Tibial artery (tissue), 4 donors: ENCODE measurements at regions not wholly inside any gene's neighbourhood (a gene's known extent, or its start where the extent isn't known, plus 50 kb on each side); places are given as distances from the start of the nearest gene placed in this dataset.
"Not testable (repeated sequence)": the region's sequence is repeated elsewhere in the genome, so short reads cannot be mapped to it uniquely, and the experiment has no call there.

Source experiments
- DNase-seq, 2 donors: peaks; one replicate each; pipeline ENCODE4 v3.0.0-alpha.2; 2019
- H3K27ac ChIP-seq, 2 donors: fragments of 200-600 bp; sonication (generic) in 1 of 2; 1 replicate in 1 of 2; 2 replicates in 1 of 2; pipeline ENCODE4 v1.5.1; 2018 to 2019; ENCODE audit warnings: mild to moderate bottlenecking in 1 of 2
- H3K27me3 ChIP-seq, 2 donors: fragments of 200-600 bp; sonication (generic) in 1 of 2; one replicate each; pipeline versions ENCODE4 v1.5.1 to v1.6.0; 2016 to 2019
- H3K36me3 ChIP-seq, 3 donors: fragments of 200-600 bp; sonication (generic) in 2 of 3; one replicate each; pipeline ENCODE4 v1.5.1; 2016 to 2019; ENCODE audit warnings: mild to moderate bottlenecking in 2 of 3
- H3K4me1 ChIP-seq, 4 donors: fragments of 200-600 bp; sonication (generic) in 2 of 4; 1 replicate in 3 of 4; 2 replicates in 1 of 4; pipeline ENCODE4 v1.5.1; 2016 to 2019
- H3K4me3 ChIP-seq, 2 donors: fragments of 200-600 bp; sonication (generic) in 1 of 2; 1 replicate in 1 of 2; 2 replicates in 1 of 2; pipeline ENCODE4 v1.5.1; 2018 to 2019; ENCODE audit warnings: mild to moderate bottlenecking in 2 of 2
- H3K9me3 ChIP-seq, 3 donors: fragments of 200-600 bp; sonication (generic) in 1 of 3; one replicate each; pipeline ENCODE4 v1.5.1; 2016 to 2019
- intact Hi-C: fragments of 100-400 bp; cut with DNase I; formaldehyde crosslinking; loops from one replicate; pipeline ENCODE4 v1.15.0; 2023; ENCODE audit warnings: low total_unique reads
- TF ChIP-seq, protein P1 (sequence below), 2 experiments: fragments of 200-600 bp in 1 of 2; fragments of 450-650 bp in 1 of 2; IDR thresholded peaks; one replicate each; pipeline ENCODE4 v1.5.1; 2017 to 2019; ENCODE audit warnings: antibody characterized with exemption in 2 of 2, mild to moderate bottlenecking in 1 of 2, moderate library complexity in 1 of 2

- intact Hi-C loops = no loop called here
- Histone ChIP-seq H3K4me3 (no peak overlapping the region), H3K36me3 (no peaks in the 10 kb centered on the region), H3K27ac (peak overlapping the region; percentile 36 to 53), H3K27me3 (no peaks in the 10 kb centered on the region), H3K4me1 (peaks cover 0 to 66% (median 22%) of the 10 kb centered on the region in 4 donors), H3K9me3 (no peaks in the 10 kb centered on the region)
- TF ChIP-seq, protein P1, sequence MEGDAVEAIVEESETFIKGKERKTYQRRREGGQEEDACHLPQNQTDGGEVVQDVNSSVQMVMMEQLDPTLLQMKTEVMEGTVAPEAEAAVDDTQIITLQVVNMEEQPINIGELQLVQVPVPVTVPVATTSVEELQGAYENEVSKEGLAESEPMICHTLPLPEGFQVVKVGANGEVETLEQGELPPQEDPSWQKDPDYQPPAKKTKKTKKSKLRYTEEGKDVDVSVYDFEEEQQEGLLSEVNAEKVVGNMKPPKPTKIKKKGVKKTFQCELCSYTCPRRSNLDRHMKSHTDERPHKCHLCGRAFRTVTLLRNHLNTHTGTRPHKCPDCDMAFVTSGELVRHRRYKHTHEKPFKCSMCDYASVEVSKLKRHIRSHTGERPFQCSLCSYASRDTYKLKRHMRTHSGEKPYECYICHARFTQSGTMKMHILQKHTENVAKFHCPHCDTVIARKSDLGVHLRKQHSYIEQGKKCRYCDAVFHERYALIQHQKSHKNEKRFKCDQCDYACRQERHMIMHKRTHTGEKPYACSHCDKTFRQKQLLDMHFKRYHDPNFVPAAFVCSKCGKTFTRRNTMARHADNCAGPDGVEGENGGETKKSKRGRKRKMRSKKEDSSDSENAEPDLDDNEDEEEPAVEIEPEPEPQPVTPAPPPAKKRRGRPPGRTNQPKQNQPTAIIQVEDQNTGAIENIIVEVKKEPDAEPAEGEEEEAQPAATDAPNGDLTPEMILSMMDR (IDR thresholded peaks at IDR 0.05) = no peak
- DNase-seq = peak; percentile 69 to 80
These were observed 100.5 kb downstream of the CDC42EP3 start for GRCh38 chr2:37570773-37571586.

DNA sequence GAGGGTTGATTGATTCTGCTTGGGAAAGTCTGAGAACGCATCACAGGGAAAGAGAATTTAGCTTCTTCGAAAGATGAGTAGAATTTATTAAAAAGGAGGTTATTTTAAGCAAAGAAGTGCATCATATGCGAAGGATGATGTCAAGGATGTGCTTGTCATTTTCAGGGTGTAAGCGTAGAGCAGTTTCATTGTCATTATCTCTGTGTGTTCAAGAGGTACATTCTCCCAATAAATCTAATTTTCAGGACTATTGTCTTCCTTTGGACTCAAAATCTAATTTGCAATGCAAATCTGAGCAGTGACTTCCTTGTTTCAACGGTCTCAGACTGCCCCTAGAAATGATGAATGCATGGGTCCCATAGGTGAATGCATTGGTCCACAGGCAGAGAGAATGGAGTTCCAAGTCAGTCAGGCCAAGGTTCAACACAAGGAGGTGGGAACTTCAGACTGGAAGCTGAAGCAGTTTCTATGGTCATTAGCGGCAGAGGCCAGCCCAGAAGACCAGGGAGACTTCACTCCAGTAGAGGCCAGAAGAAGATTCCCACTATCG is 99.8 kb downstream of the CDC42EP3 start:
- Histone ChIP-seq H3K27me3 (no peaks in the 10 kb centered on the region), H3K36me3 (no peaks in the 10 kb centered on the region), H3K9me3 (no peaks in the 10 kb centered on the region), H3K4me1 (peaks cover 0 to 59% (median 21%) of the 10 kb centered on the region in 4 donors), H3K27ac (peak overlapping the region; percentile 36 to 53), H3K4me3 (no peak overlapping the region)
- intact Hi-C loops = no loop called here
- TF ChIP-seq, protein P1 (IDR thresholded peaks at IDR 0.05) = no peak
- DNase-seq = no peak

DNA sequence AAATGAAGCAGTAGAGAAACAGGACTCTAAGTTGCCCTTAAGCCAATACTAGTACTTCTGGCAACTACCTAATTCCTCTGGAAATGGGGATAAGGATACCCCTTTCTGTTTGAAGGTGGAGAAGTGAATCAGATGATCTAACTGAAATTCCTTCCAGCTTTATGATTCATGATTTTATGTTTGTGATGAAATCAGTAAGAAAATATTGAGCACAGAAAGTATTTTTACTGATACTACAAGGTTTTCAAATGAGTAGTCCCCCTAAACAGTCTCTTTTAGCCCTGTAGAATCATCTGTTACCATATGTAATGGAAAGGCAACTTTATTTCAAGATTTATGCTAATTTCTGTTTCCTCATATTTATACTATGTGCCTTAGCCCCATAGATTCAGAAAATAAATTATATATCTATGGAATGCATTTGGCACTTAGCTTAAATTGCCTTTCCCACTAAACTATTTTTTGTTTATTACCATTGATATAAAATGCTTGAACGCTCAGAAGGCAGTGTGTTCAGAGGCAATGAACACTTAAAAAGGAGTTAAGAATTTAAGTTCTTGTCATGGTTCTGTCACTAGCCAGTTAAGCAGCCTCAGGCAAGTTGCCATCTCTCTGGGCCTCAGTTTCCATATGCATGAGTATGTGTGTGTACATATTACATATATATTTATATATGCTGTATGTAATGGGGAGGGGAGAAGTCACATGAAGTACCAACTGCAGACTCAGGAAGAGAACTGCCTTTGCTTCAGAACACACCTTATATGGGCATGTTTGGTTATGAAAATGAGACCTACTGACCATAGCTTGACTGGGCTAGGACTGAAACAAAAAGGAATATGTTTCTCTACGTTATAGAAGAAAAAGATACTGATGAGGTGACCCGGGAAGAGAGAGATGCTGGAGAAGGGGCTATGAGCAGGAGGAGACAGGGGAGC is 97.7 kb downstream of the CDC42EP3 start:
- intact Hi-C loops = no loop called here

DNA sequence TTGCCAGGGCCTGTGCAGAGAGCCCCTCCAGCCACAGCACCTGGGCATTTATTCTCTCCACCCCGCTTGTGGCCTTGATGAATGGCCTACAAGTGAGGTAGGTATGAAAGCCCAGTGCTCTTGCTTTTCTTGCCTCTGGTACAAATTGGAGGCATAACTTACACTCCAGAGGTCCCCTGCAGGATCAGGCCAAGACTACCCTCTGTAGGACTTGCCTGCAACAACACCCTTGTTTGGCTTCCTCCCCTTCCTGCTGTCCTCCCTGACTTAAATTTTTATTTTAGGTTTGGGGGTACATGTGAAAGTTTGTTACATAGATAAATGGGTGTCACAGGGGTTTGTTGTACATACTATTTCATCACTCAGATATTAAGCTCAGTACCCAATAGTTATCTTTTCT is 95.7 kb downstream of the CDC42EP3 start:
- TF ChIP-seq, protein P1 (IDR thresholded peaks at IDR 0.05) = no peak
- no peaks in the 10 kb centered on the region for H3K36me3 ChIP-seq
- intact Hi-C loops = no loop called here
- H3K4me1 ChIP-seq = peaks cover 0 to 27% (median 18%) of the 10 kb centered on the region in 4 donors
- no peaks in the 10 kb centered on the region for H3K27me3 ChIP-seq
- no peak for DNase-seq
- H3K9me3 ChIP-seq = no peaks in the 10 kb centered on the region
- no peak overlapping the region for H3K4me3 ChIP-seq
- no peak overlapping the region for H3K27ac ChIP-seq

More for the DNA sequence above, 97.7 kb downstream of the CDC42EP3 start:
- no peaks in the 10 kb centered on the region for H3K27me3 ChIP-seq
- H3K9me3 ChIP-seq = no peaks in the 10 kb centered on the region
- H3K36me3 ChIP-seq = no peaks in the 10 kb centered on the region
- TF ChIP-seq, protein P1 (IDR thresholded peaks at IDR 0.05) = no peak
- no peak for DNase-seq
- no peak overlapping the region for H3K4me3 ChIP-seq
- peaks cover 0 to 48% (median 19%) of the 10 kb centered on the region in 4 donors for H3K4me1 ChIP-seq
- peak overlapping the region; percentile 43 to 50 for H3K27ac ChIP-seq

- H3K9me3 ChIP-seq, H3K36me3 ChIP-seq, intact Hi-C loops, H3K27me3 ChIP-seq, H3K4me3 ChIP-seq, H3K27ac ChIP-seq, DNase-seq: not testable (repeated sequence)
- H3K4me1 ChIP-seq = peaks cover 0 to 23% (median 16%) of the 10 kb centered on the region in 4 donors
These were observed 95.2 kb downstream of the CDC42EP3 start for GRCh38 chr2:37576194-37576593.
